ENCODE measurements at regions not wholly inside any gene's neighbourhood (a gene's known extent, or its start where the extent isn't known, plus 50 kb on each side); places are given as distances from the start of the nearest gene placed in this dataset.

DNA sequence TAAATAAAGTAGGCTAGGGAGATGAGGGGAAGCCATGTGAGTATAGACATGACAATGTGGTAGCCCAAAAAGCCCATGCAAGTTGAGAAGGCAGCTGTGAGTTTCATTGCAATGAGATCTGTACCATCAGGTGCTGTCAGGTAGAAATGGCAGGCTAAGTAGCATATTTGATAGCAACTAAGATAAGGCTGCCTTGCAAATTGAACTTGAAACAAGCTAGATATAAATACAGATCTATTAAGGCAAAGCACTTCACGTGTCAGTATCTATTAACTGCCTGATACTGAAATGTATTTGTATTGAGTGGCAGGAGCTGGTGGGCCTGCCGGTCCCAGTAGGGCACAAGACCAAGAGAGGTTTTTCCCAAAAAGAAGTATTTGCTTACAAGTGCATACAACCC, 419.9 kb downstream of the TDRD15 start:
- Histone ChIP-seq H3K27ac (no peak overlapping the region), H3K9me3 (no peaks in the 10 kb centered on the region), H3K27me3 (no peaks in the 10 kb centered on the region), H3K4me1 (ENCODE audit: insufficient read depth) (no peaks in the 10 kb centered on the region), H3K36me3 (no peaks in the 10 kb centered on the region), H3K4me3 (no peak overlapping the region)
- WGBS, 3 donors, result 90 to 93% (median 92%) methylated on average over 2 of the region's 2 CpGs
- DNase-seq, result no peak
- TF ChIP-seq EP300 (IDR thresholded peaks at IDR 0.05), result no peak
- TF ChIP-seq, protein P1, sequence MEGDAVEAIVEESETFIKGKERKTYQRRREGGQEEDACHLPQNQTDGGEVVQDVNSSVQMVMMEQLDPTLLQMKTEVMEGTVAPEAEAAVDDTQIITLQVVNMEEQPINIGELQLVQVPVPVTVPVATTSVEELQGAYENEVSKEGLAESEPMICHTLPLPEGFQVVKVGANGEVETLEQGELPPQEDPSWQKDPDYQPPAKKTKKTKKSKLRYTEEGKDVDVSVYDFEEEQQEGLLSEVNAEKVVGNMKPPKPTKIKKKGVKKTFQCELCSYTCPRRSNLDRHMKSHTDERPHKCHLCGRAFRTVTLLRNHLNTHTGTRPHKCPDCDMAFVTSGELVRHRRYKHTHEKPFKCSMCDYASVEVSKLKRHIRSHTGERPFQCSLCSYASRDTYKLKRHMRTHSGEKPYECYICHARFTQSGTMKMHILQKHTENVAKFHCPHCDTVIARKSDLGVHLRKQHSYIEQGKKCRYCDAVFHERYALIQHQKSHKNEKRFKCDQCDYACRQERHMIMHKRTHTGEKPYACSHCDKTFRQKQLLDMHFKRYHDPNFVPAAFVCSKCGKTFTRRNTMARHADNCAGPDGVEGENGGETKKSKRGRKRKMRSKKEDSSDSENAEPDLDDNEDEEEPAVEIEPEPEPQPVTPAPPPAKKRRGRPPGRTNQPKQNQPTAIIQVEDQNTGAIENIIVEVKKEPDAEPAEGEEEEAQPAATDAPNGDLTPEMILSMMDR (IDR thresholded peaks at IDR 0.05), result no peak
- no peak for TF ChIP-seq POLR2A (IDR thresholded peaks at IDR 0.05)
- intact Hi-C loops (cut with DNase I), result no loop called here

DNA sequence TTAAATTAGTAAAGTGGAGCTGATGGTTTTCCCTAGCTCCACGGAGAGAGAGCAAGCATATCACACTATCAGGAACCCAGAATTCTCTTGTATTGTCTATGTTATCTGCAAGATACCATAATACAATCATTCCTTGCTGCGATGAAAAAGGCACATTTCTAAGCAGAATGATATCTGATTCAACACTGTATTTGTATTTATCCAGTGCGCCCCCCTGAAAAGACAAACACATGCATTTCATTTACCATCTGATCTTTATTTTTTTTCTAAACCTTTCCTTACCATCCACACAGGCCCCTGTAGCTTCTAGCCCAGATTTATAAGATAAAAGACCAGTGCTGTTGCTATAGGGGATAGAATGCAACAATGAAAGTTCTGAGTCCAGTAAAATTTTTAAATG, 420.6 kb downstream of the TDRD15 start:
- intact Hi-C loops (cut with DNase I), result no loop called here
- WGBS, 3 donors, result 45 to 73% (median 49%) methylated on average over 3 of the region's 3 CpGs
- Histone ChIP-seq H3K27me3 (no peaks in the 10 kb centered on the region), H3K27ac (no peak overlapping the region), H3K4me3 (no peak overlapping the region), H3K9me3 (no peaks in the 10 kb centered on the region), H3K4me1 (ENCODE audit: insufficient read depth) (no peaks in the 10 kb centered on the region), H3K36me3 (no peaks in the 10 kb centered on the region)
- TF ChIP-seq, protein P1 (IDR thresholded peaks at IDR 0.05), result no peak
- TF ChIP-seq EP300 (IDR thresholded peaks at IDR 0.05) (no peak), POLR2A (IDR thresholded peaks at IDR 0.05) (no peak)
- DNase-seq, result no peak

DNA sequence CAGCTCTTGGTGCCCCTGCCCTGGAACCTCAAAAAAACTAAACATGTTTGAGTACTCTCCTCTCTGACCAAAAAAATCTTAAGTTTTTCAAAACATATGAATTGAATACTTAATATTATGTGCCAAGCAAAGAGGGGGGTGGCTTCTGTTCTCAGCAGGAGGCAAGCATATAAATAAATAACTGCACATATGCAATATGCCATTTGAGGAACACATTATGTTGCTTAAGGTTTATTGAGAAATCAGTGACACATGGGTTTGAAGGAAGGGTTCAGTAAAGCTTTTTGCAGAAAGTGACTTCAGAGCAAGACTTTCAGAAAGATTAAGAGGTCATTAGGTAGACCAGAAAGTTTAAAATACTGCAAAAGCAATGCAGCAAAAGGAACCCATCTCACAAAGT, 429.2 kb downstream of the TDRD15 start:
- H3K9me3 ChIP-seq, result no peaks in the 10 kb centered on the region
- intact Hi-C loops (cut with DNase I), result no loop called here
- no peak for DNase-seq
- H3K27me3 ChIP-seq, result no peaks in the 10 kb centered on the region
- no peak overlapping the region for H3K27ac ChIP-seq
- TF ChIP-seq POLR2A (IDR thresholded peaks at IDR 0.05), result no peak
- no peak overlapping the region for H3K4me3 ChIP-seq
- H3K36me3 ChIP-seq, result no peaks in the 10 kb centered on the region
- no peaks in the 10 kb centered on the region for H3K4me1 ChIP-seq (ENCODE audit: insufficient read depth)

DNA sequence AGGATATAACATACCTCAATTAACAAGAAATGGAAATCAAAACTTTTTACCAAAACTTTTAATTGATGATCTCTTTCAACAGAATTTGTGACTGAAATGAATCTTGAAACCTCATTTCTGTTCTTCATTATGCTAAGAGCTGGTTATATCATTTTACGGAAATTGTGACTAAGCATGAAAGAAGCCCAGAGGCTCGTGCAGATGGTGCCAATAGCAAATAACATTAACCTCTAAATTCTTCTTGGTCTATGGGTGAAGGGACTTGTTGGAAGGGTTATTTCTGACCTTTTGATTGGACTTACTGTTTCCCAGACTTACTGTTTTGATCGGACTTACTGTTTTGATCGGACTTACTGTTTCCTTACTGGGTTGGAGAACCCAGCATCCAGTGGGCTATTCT, 435.6 kb downstream of the TDRD15 start:
- no peaks in the 10 kb centered on the region for H3K4me1 ChIP-seq (ENCODE audit: insufficient read depth)
- no peaks in the 10 kb centered on the region for H3K9me3 ChIP-seq
- TF ChIP-seq, protein P1 (IDR thresholded peaks at IDR 0.05), result no peak
- TF ChIP-seq EP300 (IDR thresholded peaks at IDR 0.05) (no peak), POLR2A (IDR thresholded peaks at IDR 0.05) (no peak)
- no peak overlapping the region for H3K4me3 ChIP-seq
- intact Hi-C loops (cut with DNase I), result no loop called here
- H3K27me3 ChIP-seq, result no peaks in the 10 kb centered on the region
- no peaks in the 10 kb centered on the region for H3K36me3 ChIP-seq
- no peak overlapping the region for H3K27ac ChIP-seq
- DNase-seq, result no peak
- WGBS, 3 donors, result 76 to 86% (median 82%) methylated on average over 4 of the region's 4 CpGs

DNA sequence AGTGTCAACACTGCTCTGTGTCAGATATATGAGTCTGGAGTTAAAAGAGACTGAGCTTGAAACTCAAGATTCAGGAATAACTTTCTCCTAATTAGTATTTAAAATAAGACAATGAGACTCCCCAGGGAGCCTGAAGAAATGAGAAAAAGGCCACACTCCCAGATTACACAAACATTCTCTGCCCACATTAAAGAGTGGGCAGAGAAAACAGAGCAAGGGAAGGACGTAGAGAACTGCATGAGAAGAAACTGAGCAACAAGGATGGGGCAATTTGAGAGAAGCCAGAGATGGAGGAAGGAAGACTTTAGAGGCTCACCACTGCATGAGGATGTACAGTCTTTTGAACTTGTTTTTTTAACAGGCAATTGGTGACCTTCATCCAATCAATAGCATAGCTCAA, 438.2 kb downstream of the TDRD15 start:
- intact Hi-C loops (cut with DNase I), result no loop called here
- Histone ChIP-seq H3K9me3 (no peaks in the 10 kb centered on the region), H3K27me3 (no peaks in the 10 kb centered on the region), H3K27ac (no peak overlapping the region), H3K4me3 (no peak overlapping the region), H3K4me1 (ENCODE audit: insufficient read depth) (no peaks in the 10 kb centered on the region), H3K36me3 (no peaks in the 10 kb centered on the region)
- no peak for DNase-seq
- 0 to 85% (median 0%) methylated on average over 1 of the region's 1 CpG for whole genome bisulfite sequencing, 3 donors
- TF ChIP-seq, protein P1 (IDR thresholded peaks at IDR 0.05), result no peak
- no peak for TF ChIP-seq POLR2A (IDR thresholded peaks at IDR 0.05)
- TF ChIP-seq EP300 (IDR thresholded peaks at IDR 0.05), result no peak

Measured in ovary (tissue), 7 donors.